ENCODE measurements at regions not wholly inside any gene's neighbourhood (a gene's known extent, or its start where the extent isn't known, plus 50 kb on each side); places are given as distances from the start of the nearest gene placed in this dataset.

DNA sequence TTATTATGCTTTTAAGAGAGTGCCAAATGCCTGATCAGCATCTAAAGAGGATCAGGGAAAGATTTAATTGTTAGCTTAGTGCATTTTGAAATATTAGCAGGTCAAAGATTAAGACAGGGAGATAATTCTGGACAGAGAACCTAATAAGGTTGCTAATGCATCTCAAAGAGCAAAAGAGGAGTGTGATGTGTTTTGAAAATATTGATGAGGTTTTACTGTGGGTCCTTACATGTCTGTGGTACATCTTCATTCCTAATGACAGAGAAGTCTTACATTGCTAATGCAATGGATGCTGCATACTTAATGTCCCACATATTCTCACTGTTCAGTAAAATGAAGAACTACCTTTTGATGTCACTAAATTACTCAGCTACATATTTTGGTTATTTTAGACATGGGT is 154.1 kb downstream of the TAF11L14 start:
- no peaks in the 10 kb centered on the region for H3K9me3 ChIP-seq (ENCODE audit: low read depth)
- H3K4me3 ChIP-seq: no peak overlapping the region
- no peak for DNase-seq (ENCODE audit: low read depth in 1 of 2, low spot score in 1 of 2)
- TF ChIP-seq CTCF (IDR thresholded peaks at IDR 0.05; ENCODE audit: low read depth, low read length): no peak
- no peaks in the 10 kb centered on the region for H3K27me3 ChIP-seq
- no peaks in the 10 kb centered on the region for H3K4me1 ChIP-seq (ENCODE audit: low read depth)
- H3K27ac ChIP-seq: no peak overlapping the region
- H3K36me3 ChIP-seq: no peaks in the 10 kb centered on the region

DNA sequence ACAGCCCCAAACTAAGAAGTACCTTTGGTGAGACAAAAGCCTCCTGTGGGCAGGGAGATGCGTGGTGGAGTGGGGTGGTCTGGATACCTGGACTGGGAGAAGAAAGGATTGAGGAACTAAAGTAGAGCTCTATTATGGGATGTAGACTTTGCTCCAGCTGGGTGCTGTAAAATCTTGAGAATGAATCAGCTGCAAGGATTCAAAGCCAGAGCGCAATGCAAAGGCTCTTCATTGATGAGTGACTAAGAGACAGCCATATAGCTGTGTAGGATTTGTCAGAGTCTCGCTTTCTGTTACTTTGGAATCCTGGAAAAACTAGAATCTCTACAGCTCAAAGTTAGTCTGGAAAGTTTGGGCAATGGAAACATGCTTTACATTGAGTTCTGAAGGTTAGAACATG is 159.9 kb downstream of the TAF11L14 start:
- no peaks in the 10 kb centered on the region for H3K4me1 ChIP-seq (ENCODE audit: low read depth)
- no peaks in the 10 kb centered on the region for H3K9me3 ChIP-seq (ENCODE audit: low read depth)
- no peak for TF ChIP-seq CTCF (IDR thresholded peaks at IDR 0.05; ENCODE audit: low read depth, low read length)
- no peaks in the 10 kb centered on the region for H3K27me3 ChIP-seq
- no peaks in the 10 kb centered on the region for H3K36me3 ChIP-seq
- H3K4me3 ChIP-seq: no peak overlapping the region
- H3K27ac ChIP-seq: no peak overlapping the region
- no peak for DNase-seq (ENCODE audit: low read depth in 1 of 2, low spot score in 1 of 2)

DNA sequence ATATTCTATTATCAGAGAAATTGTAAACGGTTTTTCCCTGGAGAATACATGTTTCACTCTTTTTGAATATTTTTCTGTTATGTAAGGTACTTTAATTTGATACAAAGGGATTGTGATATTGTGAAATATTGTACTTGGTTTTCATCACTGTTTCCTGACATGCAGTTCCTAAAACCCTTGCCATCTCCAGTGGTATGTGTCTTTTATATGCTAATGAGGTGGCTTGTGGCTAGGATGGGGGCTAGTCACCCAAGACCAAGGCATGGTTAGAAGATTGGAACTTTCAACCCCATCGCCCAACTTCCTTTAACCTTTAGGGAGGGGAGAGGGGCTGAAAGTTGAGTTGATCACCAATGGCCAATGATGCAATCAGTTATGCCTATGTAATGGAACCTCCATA is 160.6 kb downstream of the TAF11L14 start:
- DNase-seq (ENCODE audit: low read depth in 1 of 2, low spot score in 1 of 2): no peak
- H3K4me3 ChIP-seq: no peak overlapping the region
- no peaks in the 10 kb centered on the region for H3K4me1 ChIP-seq (ENCODE audit: low read depth)
- no peak for TF ChIP-seq CTCF (IDR thresholded peaks at IDR 0.05; ENCODE audit: low read depth, low read length)
- H3K36me3 ChIP-seq: no peaks in the 10 kb centered on the region
- no peaks in the 10 kb centered on the region for H3K9me3 ChIP-seq (ENCODE audit: low read depth)
- H3K27ac ChIP-seq: no peak overlapping the region
- H3K27me3 ChIP-seq: no peaks in the 10 kb centered on the region

- Histone ChIP-seq H3K27me3 (no peaks in the 10 kb centered on the region), H3K4me1 (ENCODE audit: low read depth) (no peaks in the 10 kb centered on the region), H3K9me3 (ENCODE audit: low read depth) (no peaks in the 10 kb centered on the region), H3K27ac (no peak overlapping the region), H3K36me3 (no peaks in the 10 kb centered on the region), H3K4me3 (no peak overlapping the region)
- no peak for DNase-seq (ENCODE audit: low read depth in 1 of 2, low spot score in 1 of 2)
- no peak for TF ChIP-seq CTCF (IDR thresholded peaks at IDR 0.05; ENCODE audit: low read depth, low read length)
Measured at GRCh38 chr5:17796142-17796541, 161.9 kb downstream of the TAF11L14 start.

- Histone ChIP-seq H3K4me3 (no peak overlapping the region), H3K9me3 (ENCODE audit: low read depth) (no peaks in the 10 kb centered on the region), H3K27ac (no peak overlapping the region), H3K27me3 (no peaks in the 10 kb centered on the region), H3K4me1 (ENCODE audit: low read depth) (no peaks in the 10 kb centered on the region), H3K36me3 (no peaks in the 10 kb centered on the region)
- no peak for TF ChIP-seq CTCF (IDR thresholded peaks at IDR 0.05; ENCODE audit: low read depth, low read length)
- DNase-seq (ENCODE audit: low read depth in 1 of 2, low spot score in 1 of 2): no peak
Measured at GRCh38 chr5:17796757-17797396, 162.6 kb downstream of the TAF11L14 start.

- no peaks in the 10 kb centered on the region for H3K27me3 ChIP-seq
- DNase-seq (ENCODE audit: low read depth in 1 of 2, low spot score in 1 of 2): no peak
- no peak overlapping the region for H3K27ac ChIP-seq
- no peaks in the 10 kb centered on the region for H3K36me3 ChIP-seq
- no peaks in the 10 kb centered on the region for H3K9me3 ChIP-seq (ENCODE audit: low read depth)
- H3K4me3 ChIP-seq: no peak overlapping the region
- H3K4me1 ChIP-seq (ENCODE audit: low read depth): no peaks in the 10 kb centered on the region
- TF ChIP-seq CTCF (IDR thresholded peaks at IDR 0.05; ENCODE audit: low read depth, low read length): no peak
Measured at GRCh38 chr5:17799521-17799920, 165.3 kb downstream of the TAF11L14 start.

All from cardiac muscle cell (in vitro differentiated cells and primary cell).